ENCODE measurements at regions not wholly inside any gene's neighbourhood (a gene's known extent, or its start where the extent isn't known, plus 50 kb on each side); places are given as distances from the start of the nearest gene placed in this dataset.

GRCh38 chrX:45955661-45956060 is 589.6 kb downstream of the ZNF674 start:
- CTCF ChIA-PET (ENCODE audit: low intra/inter-chr PET ratio, low total read pairs): no interaction called here
- Histone ChIP-seq H3K27me3 (ENCODE audit: control insufficient read depth in 1 of 2, insufficient read depth in 2 of 2, low read length in 2 of 2) (no peaks in the 10 kb centered on the region), H3K79me2 (ENCODE audit: insufficient read depth, low read length) (no peaks in the 10 kb centered on the region), H3K4me1 (ENCODE audit: insufficient read depth, low read length) (no peaks in the 10 kb centered on the region), H3K9ac (ENCODE audit: insufficient read depth, low read depth, low read length) (no peak overlapping the region), H3K4me3 (replicated peaks in 1 of 3; ENCODE audit: insufficient read depth in 1 of 3, low read depth in 2 of 3, low read length in 3 of 3) (no peak overlapping the region), H2AFZ (ENCODE audit: low read length) (no peak overlapping the region), H3K27ac (ENCODE audit: extremely low read length, insufficient read depth, low read length) (no peak overlapping the region), H3K36me3 (replicated peaks in 1 of 2; ENCODE audit: control insufficient read depth in 1 of 2, insufficient read depth in 2 of 2, low read length in 2 of 2) (no peaks in the 10 kb centered on the region), H4K20me1 (ENCODE audit: insufficient read depth, low read length) (no peaks in the 10 kb centered on the region), H3K9me3 (ENCODE audit: low read length) (no peaks in the 10 kb centered on the region), H3K4me2 (ENCODE audit: low read depth, low read length) (no peak overlapping the region)
- DNase-seq (ENCODE audit: low spot score) (no peak), ATAC-seq (no peak), FAIRE-seq (no peak)
- POLR2A ChIA-PET: no interaction called here
- 0% methylated on average over 1 of the region's 1 CpG for WGBS (ENCODE audit: low lambda C conversion rate)
- BruUV-seq (replicated peaks): no TSS peak
- TF ChIP-seq ZEB1 (IDR thresholded peaks at IDR 0.05; ENCODE audit: insufficient replicate concordance, low read depth): no peak
- in situ Hi-C loops (cut with HindIII; ENCODE audit: extremely low pct_ligation_motif_present, low pct_unique_long_range_greater_than_20kb) (no loop called here), intact Hi-C loops (cut with micrococcal nuclease; ENCODE audit: unreplicated experiment) (no loop called here)

DNA sequence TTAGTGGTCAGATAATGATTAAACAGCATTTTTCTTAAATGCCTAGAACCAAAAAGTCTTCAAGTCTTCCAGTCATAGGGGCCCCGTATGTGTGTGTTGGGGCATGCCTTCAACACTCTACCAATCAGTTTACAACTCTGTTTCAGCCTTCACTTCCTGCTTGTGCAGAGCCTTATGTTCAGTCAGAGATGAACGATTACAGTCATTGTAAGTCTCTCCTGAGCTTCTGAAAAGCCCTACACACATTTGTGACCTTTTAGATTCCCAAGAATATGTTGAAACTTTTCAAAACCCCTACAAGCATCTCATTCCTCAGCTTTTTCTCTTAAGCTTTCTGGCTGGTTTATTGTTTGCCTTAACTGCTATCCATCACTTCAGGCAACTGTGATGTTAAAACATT is 591.2 kb downstream of the ZNF674 start:
- Histone ChIP-seq H3K36me3 (replicated peaks in 1 of 2; ENCODE audit: control insufficient read depth in 1 of 2, insufficient read depth in 2 of 2, low read length in 2 of 2) (no peaks in the 10 kb centered on the region), H3K9me3 (ENCODE audit: low read length) (no peaks in the 10 kb centered on the region), H3K4me3 (replicated peaks in 1 of 3; ENCODE audit: insufficient read depth in 1 of 3, low read depth in 2 of 3, low read length in 3 of 3) (no peak overlapping the region), H3K27ac (ENCODE audit: extremely low read length, insufficient read depth, low read length) (no peak overlapping the region), H3K79me2 (ENCODE audit: insufficient read depth, low read length) (no peaks in the 10 kb centered on the region), H4K20me1 (ENCODE audit: insufficient read depth, low read length) (no peaks in the 10 kb centered on the region), H3K4me1 (ENCODE audit: insufficient read depth, low read length) (no peaks in the 10 kb centered on the region), H3K4me2 (ENCODE audit: low read depth, low read length) (no peak overlapping the region), H2AFZ (ENCODE audit: low read length) (no peak overlapping the region), H3K27me3 (ENCODE audit: control insufficient read depth in 1 of 2, insufficient read depth in 2 of 2, low read length in 2 of 2) (no peaks in the 10 kb centered on the region), H3K9ac (ENCODE audit: insufficient read depth, low read depth, low read length) (no peak overlapping the region)
- intact Hi-C loops (cut with micrococcal nuclease; ENCODE audit: unreplicated experiment) (no loop called here), in situ Hi-C loops (cut with HindIII; ENCODE audit: extremely low pct_ligation_motif_present, low pct_unique_long_range_greater_than_20kb) (no loop called here)
- DNase-seq (ENCODE audit: low spot score) (no peak), FAIRE-seq (no peak), ATAC-seq (no peak)
- CTCF ChIA-PET (ENCODE audit: low intra/inter-chr PET ratio, low total read pairs): no interaction called here
- POLR2A ChIA-PET: no interaction called here
- no TSS peak for BruUV-seq (replicated peaks)
- 0% methylated on average over 2 of the region's 2 CpGs for WGBS (ENCODE audit: low lambda C conversion rate)
- no peak for TF ChIP-seq FOXK1 (CRISPR knock-in tag; IDR thresholded peaks at IDR 0.05; ENCODE audit: borderline replicate concordance, low read depth)
- TF ChIP-seq CBX1 (IDR thresholded peaks at IDR 0.05; ENCODE audit: low read depth): no peak
- no peak for TF ChIP-seq FLYWCH1 (CRISPR knock-in tag; IDR thresholded peaks at IDR 0.05)
- no peak for TF ChIP-seq MAF1 (CRISPR knock-in tag; IDR thresholded peaks at IDR 0.05; ENCODE audit: borderline replicate concordance)
- TF ChIP-seq, protein P1, sequence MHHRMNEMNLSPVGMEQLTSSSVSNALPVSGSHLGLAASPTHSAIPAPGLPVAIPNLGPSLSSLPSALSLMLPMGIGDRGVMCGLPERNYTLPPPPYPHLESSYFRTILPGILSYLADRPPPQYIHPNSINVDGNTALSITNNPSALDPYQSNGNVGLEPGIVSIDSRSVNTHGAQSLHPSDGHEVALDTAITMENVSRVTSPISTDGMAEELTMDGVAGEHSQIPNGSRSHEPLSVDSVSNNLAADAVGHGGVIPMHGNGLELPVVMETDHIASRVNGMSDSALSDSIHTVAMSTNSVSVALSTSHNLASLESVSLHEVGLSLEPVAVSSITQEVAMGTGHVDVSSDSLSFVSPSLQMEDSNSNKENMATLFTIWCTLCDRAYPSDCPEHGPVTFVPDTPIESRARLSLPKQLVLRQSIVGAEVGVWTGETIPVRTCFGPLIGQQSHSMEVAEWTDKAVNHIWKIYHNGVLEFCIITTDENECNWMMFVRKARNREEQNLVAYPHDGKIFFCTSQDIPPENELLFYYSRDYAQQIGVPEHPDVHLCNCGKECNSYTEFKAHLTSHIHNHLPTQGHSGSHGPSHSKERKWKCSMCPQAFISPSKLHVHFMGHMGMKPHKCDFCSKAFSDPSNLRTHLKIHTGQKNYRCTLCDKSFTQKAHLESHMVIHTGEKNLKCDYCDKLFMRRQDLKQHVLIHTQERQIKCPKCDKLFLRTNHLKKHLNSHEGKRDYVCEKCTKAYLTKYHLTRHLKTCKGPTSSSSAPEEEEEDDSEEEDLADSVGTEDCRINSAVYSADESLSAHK (CRISPR knock-in tag; IDR thresholded peaks at IDR 0.05; ENCODE audit: borderline replicate concordance): no peak
- TF ChIP-seq PHF8 (CRISPR knock-in tag; IDR thresholded peaks at IDR 0.05): no peak
- TF ChIP-seq, protein P2, sequence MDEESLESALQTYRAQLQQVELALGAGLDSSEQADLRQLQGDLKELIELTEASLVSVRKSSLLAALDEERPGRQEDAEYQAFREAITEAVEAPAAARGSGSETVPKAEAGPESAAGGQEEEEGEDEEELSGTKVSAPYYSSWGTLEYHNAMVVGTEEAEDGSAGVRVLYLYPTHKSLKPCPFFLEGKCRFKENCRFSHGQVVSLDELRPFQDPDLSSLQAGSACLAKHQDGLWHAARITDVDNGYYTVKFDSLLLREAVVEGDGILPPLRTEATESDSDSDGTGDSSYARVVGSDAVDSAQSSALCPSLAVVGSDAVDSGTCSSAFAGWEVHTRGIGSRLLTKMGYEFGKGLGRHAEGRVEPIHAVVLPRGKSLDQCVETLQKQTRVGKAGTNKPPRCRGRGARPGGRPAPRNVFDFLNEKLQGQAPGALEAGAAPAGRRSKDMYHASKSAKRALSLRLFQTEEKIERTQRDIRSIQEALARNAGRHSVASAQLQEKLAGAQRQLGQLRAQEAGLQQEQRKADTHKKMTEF (CRISPR knock-in tag; IDR thresholded peaks at IDR 0.05): no peak
- no peak for TF ChIP-seq HDAC1 (CRISPR knock-in tag; IDR thresholded peaks at IDR 0.05)
- no peak for TF ChIP-seq MED8 (CRISPR knock-in tag; IDR thresholded peaks at IDR 0.05; ENCODE audit: insufficient replicate concordance)
- TF ChIP-seq ZBTB43 (CRISPR knock-in tag; conservative IDR thresholded peaks at IDR 0.05): no peak
- TF ChIP-seq, protein P3, sequence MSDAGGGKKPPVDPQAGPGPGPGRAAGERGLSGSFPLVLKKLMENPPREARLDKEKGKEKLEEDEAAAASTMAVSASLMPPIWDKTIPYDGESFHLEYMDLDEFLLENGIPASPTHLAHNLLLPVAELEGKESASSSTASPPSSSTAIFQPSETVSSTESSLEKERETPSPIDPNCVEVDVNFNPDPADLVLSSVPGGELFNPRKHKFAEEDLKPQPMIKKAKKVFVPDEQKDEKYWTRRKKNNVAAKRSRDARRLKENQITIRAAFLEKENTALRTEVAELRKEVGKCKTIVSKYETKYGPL (CRISPR knock-in tag; IDR thresholded peaks at IDR 0.05): no peak
- no peak for TF ChIP-seq GZF1 (CRISPR knock-in tag; IDR thresholded peaks at IDR 0.05)
- no peak for TF ChIP-seq ZNF816 (CRISPR knock-in tag; IDR thresholded peaks at IDR 0.05; ENCODE audit: borderline replicate concordance)
- no peak for TF ChIP-seq TSC22D2 (CRISPR knock-in tag; IDR thresholded peaks at IDR 0.05; ENCODE audit: borderline replicate concordance)
